Mammary epithelial cell (primary cell): ENCODE measurements at regions not wholly inside any gene's neighbourhood (a gene's known extent, or its start where the extent isn't known, plus 50 kb on each side); places are given as distances from the start of the nearest gene placed in this dataset.

ENCODE experiments used
- EZH2 ChIP-seq: IDR thresholded peaks from 2 replicates; pipeline ENCODE4 v1.6.1; 2012; ENCODE audit warnings: low read length, inconsistent platforms, borderline replicate concordance
- TF ChIP-seq, protein P1 (sequence below), 2 donors: IDR thresholded peaks in 1 of 2; conservative IDR thresholded peaks in 1 of 2; 2 replicates each; pipeline ENCODE4 v1.5.1; 2011 to 2012; ENCODE audit warnings: inconsistent platforms in 2 of 2, low read length in 2 of 2, mild to moderate bottlenecking in 2 of 2, control low read depth in 1 of 2, low read depth in 1 of 2; ENCODE audit not compliant: insufficient read depth in 1 of 2; ENCODE audit errors: extremely low read depth in 1 of 2

DNA sequence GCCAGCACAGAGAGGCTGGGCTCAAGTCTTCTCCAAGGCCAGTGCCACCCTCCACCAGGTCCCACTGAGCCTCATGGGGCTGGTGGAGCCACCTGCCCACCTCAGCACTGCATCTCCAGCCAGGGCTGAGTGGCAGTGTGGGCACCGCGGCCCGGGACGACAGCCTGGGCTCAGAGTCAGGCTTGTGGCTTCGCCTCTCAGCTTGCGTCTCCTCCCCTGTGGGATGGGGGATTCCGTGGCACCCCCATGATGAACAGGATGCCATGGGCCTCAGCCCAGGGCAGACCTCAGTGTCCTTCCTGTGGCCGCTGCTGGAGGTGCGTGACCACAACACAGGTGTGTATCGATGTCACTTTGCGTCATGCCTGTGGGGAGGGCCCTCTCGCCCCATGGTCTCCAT, 136.4 kb upstream of the PPP1R26 start:
- TF ChIP-seq, protein P1, sequence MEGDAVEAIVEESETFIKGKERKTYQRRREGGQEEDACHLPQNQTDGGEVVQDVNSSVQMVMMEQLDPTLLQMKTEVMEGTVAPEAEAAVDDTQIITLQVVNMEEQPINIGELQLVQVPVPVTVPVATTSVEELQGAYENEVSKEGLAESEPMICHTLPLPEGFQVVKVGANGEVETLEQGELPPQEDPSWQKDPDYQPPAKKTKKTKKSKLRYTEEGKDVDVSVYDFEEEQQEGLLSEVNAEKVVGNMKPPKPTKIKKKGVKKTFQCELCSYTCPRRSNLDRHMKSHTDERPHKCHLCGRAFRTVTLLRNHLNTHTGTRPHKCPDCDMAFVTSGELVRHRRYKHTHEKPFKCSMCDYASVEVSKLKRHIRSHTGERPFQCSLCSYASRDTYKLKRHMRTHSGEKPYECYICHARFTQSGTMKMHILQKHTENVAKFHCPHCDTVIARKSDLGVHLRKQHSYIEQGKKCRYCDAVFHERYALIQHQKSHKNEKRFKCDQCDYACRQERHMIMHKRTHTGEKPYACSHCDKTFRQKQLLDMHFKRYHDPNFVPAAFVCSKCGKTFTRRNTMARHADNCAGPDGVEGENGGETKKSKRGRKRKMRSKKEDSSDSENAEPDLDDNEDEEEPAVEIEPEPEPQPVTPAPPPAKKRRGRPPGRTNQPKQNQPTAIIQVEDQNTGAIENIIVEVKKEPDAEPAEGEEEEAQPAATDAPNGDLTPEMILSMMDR (conservative IDR thresholded peaks at IDR 0.05 in 1 of 2, IDR thresholded peaks at IDR 0.05 in 1 of 2; ENCODE audit: extremely low read depth in 1 of 2, insufficient read depth in 1 of 2, low read depth in 1 of 2, low read length in 2 of 2), result no peak
- TF ChIP-seq EZH2, result no peak
